Brain pericyte (primary cell): ENCODE measurements at regions not wholly inside any gene's neighbourhood (a gene's known extent, or its start where the extent isn't known, plus 50 kb on each side); places are given as distances from the start of the nearest gene placed in this dataset.
A peak's percentile ranks its signal among the peaks of the same experiment; 100 is the strongest.
"Not testable (repeated sequence)": the region's sequence is repeated elsewhere in the genome, so short reads cannot be mapped to it uniquely, and the experiment has no call there.

Source experiments
- DNase-seq: peaks from one replicate; pipeline ENCODE4 v3.0.0-alpha.2; 2012; ENCODE audit warnings: low read depth, low spot score

GRCh38 chr6:94238868-94239267 lies 819.5 kb upstream of the EPHA7 start:
- no peak for DNase-seq

- DNase-seq: no peak
Observed at GRCh38 chr6:94227741-94228140, 808.4 kb upstream of the EPHA7 start.

- no peak for DNase-seq
Observed at GRCh38 chr6:94217836-94218235, 798.5 kb upstream of the EPHA7 start.

GRCh38 chr6:94215552-94215951 lies 796.2 kb upstream of the EPHA7 start:
- DNase-seq: no peak

GRCh38 chr6:94213226-94213625 lies 793.9 kb upstream of the EPHA7 start:
- DNase-seq: no peak

GRCh38 chr6:94196891-94197290 lies 777.5 kb upstream of the EPHA7 start:
- no peak for DNase-seq

- no peak for DNase-seq
Observed at GRCh38 chr6:94190030-94190429, 770.7 kb upstream of the EPHA7 start.

GRCh38 chr6:94184666-94185464 lies 765.5 kb upstream of the EPHA7 start:
- no peak for DNase-seq

- DNase-seq: no peak
Observed at GRCh38 chr6:94177429-94177828, 758.1 kb upstream of the EPHA7 start.

- DNase-seq: no peak
Observed at GRCh38 chr6:94175465-94175864, 756.1 kb upstream of the EPHA7 start.

GRCh38 chr6:94163877-94164276 lies 744.5 kb upstream of the EPHA7 start:
- no peak for DNase-seq

- DNase-seq: no peak
Observed at GRCh38 chr6:94150886-94151285, 731.5 kb upstream of the EPHA7 start.

- no peak for DNase-seq
Observed at GRCh38 chr6:94144807-94145206, 725.4 kb upstream of the EPHA7 start.

- DNase-seq: not testable (repeated sequence)
Observed at GRCh38 chr6:94137178-94137577, 717.8 kb upstream of the EPHA7 start.

- no peak for DNase-seq
Observed at GRCh38 chr6:94133106-94133505, 713.7 kb upstream of the EPHA7 start.

GRCh38 chr6:94131271-94131670 lies 711.9 kb upstream of the EPHA7 start:
- no peak for DNase-seq

- DNase-seq: peak; percentile 12
Observed at GRCh38 chr6:94130478-94130877, 711.1 kb upstream of the EPHA7 start.

GRCh38 chr6:94129926-94130325 lies 710.6 kb upstream of the EPHA7 start:
- DNase-seq: no peak

- DNase-seq: no peak
Observed at GRCh38 chr6:94127716-94128115, 708.4 kb upstream of the EPHA7 start.

GRCh38 chr6:94124333-94124732 lies 705.0 kb upstream of the EPHA7 start:
- DNase-seq: no peak

- DNase-seq: no peak
Observed at GRCh38 chr6:94121094-94121493, 701.7 kb upstream of the EPHA7 start.

GRCh38 chr6:94099072-94099471 lies 679.7 kb upstream of the EPHA7 start:
- no peak for DNase-seq

- no peak for DNase-seq
Observed at GRCh38 chr6:94095961-94096360, 676.6 kb upstream of the EPHA7 start.

GRCh38 chr6:94089941-94090340 lies 670.6 kb upstream of the EPHA7 start:
- no peak for DNase-seq
